ENCODE measurements at regions not wholly inside any gene's neighbourhood (a gene's known extent, or its start where the extent isn't known, plus 50 kb on each side); places are given as distances from the start of the nearest gene placed in this dataset.

DNA sequence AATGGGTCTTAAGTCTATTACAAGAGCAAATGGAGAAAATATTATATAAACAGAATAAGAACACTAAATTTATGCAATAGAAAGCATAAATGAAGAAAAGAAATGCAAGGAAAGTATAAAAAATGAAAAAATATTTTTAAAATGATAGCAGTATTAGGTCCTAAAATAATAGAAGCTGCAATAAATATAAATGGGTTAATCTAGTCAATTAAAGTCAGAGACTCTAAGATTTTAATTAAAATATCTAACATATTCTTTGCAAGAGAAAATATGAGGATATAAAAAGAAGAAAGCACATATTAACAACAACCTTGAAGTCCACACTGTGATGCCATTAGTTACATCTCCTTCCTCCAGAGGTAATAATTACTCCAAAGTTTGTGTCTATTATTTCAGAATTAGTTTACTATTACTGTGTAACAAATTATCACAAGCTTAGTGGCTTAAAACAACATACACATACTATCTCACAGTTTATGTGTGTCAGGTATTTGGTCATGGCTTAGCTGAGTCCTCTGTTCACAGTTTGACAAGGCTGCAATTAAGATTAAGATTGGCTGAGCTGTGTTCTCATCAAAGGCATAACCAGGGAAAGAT, 174.9 kb downstream of the NAA11 start:
- no peak for DNase-seq (ENCODE audit: low read depth)
- no peak overlapping the region for H3K4me3 ChIP-seq (ENCODE audit: low read depth, low read length)
- TF ChIP-seq, protein P1, sequence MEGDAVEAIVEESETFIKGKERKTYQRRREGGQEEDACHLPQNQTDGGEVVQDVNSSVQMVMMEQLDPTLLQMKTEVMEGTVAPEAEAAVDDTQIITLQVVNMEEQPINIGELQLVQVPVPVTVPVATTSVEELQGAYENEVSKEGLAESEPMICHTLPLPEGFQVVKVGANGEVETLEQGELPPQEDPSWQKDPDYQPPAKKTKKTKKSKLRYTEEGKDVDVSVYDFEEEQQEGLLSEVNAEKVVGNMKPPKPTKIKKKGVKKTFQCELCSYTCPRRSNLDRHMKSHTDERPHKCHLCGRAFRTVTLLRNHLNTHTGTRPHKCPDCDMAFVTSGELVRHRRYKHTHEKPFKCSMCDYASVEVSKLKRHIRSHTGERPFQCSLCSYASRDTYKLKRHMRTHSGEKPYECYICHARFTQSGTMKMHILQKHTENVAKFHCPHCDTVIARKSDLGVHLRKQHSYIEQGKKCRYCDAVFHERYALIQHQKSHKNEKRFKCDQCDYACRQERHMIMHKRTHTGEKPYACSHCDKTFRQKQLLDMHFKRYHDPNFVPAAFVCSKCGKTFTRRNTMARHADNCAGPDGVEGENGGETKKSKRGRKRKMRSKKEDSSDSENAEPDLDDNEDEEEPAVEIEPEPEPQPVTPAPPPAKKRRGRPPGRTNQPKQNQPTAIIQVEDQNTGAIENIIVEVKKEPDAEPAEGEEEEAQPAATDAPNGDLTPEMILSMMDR (IDR thresholded peaks at IDR 0.05; ENCODE audit: insufficient read depth, low read length), result no peak

DNA sequence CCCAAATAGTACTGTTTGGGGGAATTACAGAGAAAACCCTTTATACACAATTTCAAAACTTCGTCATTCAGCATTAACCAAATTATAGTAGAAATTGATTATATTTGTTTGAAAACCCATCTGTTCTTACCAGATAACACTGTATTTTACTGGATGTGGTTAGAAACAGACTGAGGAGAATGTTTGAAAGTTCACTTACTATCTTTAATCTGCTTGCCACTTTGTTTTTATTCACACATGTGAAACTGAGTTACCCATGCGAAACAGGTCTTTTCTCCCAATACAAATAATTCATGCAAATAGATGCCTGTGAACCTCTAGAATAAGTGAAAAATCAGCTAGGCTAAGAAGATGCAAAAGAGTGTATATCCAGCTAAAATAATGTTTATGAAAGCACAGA, 177.5 kb downstream of the NAA11 start:
- DNase-seq (ENCODE audit: low read depth), result no peak
- H3K4me3 ChIP-seq (ENCODE audit: low read depth, low read length), result no peak overlapping the region
- TF ChIP-seq, protein P1 (IDR thresholded peaks at IDR 0.05; ENCODE audit: insufficient read depth, low read length), result no peak

DNA sequence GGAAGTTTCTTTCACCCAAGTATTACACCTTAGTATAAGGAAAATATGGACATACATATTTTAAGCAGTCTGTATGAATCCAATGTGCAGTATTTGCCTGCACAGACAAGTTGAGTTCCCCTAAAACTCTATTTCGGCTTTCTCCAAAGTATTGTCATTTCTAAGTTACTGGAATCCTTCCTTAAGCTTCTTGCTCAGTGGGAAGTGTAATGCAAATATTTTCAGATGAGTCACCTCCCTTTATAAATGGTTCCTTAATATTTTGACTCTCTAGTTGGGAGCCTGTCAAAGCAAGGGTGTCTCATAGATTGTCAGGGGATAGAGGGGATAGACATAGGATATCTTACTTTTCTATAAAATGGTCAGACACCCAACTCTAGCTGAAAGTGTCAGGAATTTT, 178.6 kb downstream of the NAA11 start:
- H3K4me3 ChIP-seq (ENCODE audit: low read depth, low read length), result no peak overlapping the region
- DNase-seq (ENCODE audit: low read depth), result no peak
- TF ChIP-seq, protein P1 (IDR thresholded peaks at IDR 0.05; ENCODE audit: insufficient read depth, low read length), result no peak

DNA sequence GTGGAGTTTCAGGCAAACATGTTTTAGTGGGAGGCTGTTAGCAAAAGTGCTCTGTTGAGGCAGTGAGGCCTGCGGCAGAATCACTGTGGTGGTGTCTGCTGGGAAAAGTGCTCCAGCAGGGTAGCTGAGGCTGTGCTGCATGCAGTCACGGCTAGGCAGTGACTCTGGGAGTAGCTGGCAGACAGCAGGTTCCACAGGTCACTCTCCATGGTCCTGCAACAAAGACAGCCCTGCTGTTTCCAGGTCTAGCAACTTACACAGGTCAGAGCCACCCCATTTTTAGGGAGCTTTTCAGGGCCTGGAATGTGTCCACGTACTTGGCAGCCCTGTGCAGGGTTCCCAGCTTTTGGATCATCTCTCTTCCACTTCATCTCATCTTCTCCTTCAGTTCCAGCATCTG, 184.3 kb downstream of the NAA11 start:
- DNase-seq (ENCODE audit: low read depth), result peak; percentile 0
- H3K4me3 ChIP-seq (ENCODE audit: low read depth, low read length), result no peak overlapping the region
- TF ChIP-seq, protein P1 (IDR thresholded peaks at IDR 0.05; ENCODE audit: insufficient read depth, low read length), result no peak

DNA sequence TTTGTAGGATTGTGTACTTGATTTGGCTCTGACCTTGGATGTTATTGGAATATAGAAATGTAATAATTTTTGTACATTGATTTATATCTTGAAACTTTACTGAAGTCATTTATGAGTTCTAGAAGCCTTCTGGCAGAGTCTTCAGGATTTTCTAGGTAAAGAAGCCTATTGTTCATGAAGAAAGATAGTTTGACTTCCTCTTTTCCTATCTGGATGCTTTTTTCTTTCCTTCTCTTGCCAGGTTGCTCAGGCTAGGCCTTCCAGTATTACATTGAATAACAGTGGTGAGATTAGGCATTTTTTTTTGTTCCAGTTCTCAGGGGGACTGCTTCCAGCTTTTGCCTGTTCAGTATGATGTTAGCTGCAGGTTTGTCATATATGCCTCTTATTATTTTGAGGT, 191.1 kb downstream of the NAA11 start:
- DNase-seq (ENCODE audit: low read depth), result no peak
- TF ChIP-seq, protein P1 (IDR thresholded peaks at IDR 0.05; ENCODE audit: insufficient read depth, low read length), result no peak

DNA sequence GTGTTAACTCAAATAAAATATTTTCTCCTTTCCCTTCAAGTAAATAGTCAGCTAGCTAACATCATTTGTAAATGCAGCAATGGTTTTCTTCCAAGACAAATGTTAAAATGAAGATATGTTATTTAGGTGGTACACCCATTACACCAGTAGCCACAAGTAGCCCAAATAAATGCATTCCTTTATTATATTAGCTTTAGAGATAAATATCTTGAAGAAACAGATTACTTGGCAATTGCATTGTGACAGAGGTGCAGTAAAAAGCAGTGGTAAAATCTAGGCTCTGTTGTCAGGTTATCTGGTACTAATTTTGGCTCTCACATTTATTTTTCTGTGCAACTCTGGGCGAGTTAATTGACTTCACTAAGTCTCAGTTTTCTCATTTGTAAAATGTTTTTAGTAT, 193.0 kb downstream of the NAA11 start:
- DNase-seq (ENCODE audit: low read depth), result no peak
- no peak overlapping the region for H3K4me3 ChIP-seq (ENCODE audit: low read depth, low read length)
- TF ChIP-seq, protein P1 (IDR thresholded peaks at IDR 0.05; ENCODE audit: insufficient read depth, low read length), result no peak

More for the DNA sequence above, 191.1 kb downstream of the NAA11 start:
- H3K4me3 ChIP-seq (ENCODE audit: low read depth, low read length), result no peak overlapping the region

DNA sequence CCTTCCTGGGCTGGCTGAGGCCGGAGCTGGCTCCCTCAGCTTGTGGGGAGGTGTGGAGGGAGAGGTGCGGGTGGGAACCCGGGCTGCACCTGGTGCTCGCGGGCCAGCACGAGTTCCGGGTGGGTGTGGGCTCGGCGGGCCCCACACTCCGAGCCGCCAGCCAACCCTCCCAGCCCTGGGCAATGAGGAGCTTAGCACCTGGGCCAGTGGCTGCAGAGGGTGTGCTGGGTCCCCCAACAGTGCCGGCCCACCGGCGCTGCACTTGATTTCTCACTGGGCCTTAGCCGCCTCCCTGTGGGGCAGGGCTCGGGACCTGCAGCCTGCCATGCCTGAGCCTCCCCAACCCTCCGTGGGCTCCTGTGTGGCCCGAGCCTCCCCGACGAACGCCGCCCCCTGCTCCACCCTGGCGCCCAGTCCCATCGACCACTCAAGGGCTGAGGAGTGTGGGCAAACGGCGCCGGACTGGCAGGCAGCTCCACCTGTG, 182.7 kb upstream of the PAQR3 start:
- TF ChIP-seq, protein P1 (IDR thresholded peaks at IDR 0.05; ENCODE audit: insufficient read depth, low read length), result no peak
- DNase-seq (ENCODE audit: low read depth), result no peak

More for the DNA sequence above, 182.7 kb upstream of the PAQR3 start:
- no peak overlapping the region for H3K4me3 ChIP-seq (ENCODE audit: low read depth, low read length)
